ENCODE measurements at regions not wholly inside any gene's neighbourhood (a gene's known extent, or its start where the extent isn't known, plus 50 kb on each side); places are given as distances from the start of the nearest gene placed in this dataset.
"Not testable (repeated sequence)": the region's sequence is repeated elsewhere in the genome, so short reads cannot be mapped to it uniquely, and the experiment has no call there.

- not testable (repeated sequence) for TF ChIP-seq POLR2A (IDR thresholded peaks at IDR 0.05)
- TF ChIP-seq, protein P1, sequence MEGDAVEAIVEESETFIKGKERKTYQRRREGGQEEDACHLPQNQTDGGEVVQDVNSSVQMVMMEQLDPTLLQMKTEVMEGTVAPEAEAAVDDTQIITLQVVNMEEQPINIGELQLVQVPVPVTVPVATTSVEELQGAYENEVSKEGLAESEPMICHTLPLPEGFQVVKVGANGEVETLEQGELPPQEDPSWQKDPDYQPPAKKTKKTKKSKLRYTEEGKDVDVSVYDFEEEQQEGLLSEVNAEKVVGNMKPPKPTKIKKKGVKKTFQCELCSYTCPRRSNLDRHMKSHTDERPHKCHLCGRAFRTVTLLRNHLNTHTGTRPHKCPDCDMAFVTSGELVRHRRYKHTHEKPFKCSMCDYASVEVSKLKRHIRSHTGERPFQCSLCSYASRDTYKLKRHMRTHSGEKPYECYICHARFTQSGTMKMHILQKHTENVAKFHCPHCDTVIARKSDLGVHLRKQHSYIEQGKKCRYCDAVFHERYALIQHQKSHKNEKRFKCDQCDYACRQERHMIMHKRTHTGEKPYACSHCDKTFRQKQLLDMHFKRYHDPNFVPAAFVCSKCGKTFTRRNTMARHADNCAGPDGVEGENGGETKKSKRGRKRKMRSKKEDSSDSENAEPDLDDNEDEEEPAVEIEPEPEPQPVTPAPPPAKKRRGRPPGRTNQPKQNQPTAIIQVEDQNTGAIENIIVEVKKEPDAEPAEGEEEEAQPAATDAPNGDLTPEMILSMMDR (IDR thresholded peaks at IDR 0.05), result not testable (repeated sequence)
These were observed 127.9 kb downstream of the ARRDC4 start for GRCh38 chr15:98088307-98088945.
